ENCODE measurements at regions not wholly inside any gene's neighbourhood (a gene's known extent, or its start where the extent isn't known, plus 50 kb on each side); places are given as distances from the start of the nearest gene placed in this dataset.
A peak's percentile ranks its signal among the peaks of the same experiment; 100 is the strongest.

GRCh38 chr11:128227466-128227865 lies 359.9 kb downstream of the ETS1 start:
- DNase-seq (ENCODE audit: low spot score) = no peak

DNA sequence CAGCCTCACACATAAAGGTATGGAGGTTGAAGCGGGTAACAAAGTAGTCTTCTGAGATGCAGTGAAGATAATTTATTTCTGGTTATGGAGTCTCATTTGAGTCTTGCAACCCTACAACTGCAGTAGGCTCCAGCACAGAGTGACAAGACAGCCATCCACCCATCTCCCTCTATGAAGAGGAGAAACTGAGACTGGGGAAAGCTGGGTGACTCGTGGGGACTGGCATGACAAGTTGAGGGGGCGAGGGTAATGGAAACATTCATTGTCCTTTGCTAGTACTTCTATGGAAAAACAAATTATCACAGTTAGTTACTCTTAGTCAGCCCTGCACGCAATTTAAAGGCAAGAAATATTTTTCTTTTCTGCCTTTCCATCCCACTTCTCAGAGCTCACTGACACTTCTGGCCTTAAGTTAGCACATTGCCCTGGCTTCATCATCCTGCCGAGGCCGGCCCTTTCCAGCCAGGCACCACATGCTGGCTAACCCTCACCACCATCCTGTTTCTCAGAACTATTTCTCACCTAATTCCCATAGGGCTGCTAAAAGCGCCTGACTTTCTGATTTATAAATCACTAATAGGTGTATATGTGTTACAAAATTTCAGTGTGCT lies 361.1 kb downstream of the ETS1 start:
- DNase-seq (ENCODE audit: low spot score) = no peak

DNA sequence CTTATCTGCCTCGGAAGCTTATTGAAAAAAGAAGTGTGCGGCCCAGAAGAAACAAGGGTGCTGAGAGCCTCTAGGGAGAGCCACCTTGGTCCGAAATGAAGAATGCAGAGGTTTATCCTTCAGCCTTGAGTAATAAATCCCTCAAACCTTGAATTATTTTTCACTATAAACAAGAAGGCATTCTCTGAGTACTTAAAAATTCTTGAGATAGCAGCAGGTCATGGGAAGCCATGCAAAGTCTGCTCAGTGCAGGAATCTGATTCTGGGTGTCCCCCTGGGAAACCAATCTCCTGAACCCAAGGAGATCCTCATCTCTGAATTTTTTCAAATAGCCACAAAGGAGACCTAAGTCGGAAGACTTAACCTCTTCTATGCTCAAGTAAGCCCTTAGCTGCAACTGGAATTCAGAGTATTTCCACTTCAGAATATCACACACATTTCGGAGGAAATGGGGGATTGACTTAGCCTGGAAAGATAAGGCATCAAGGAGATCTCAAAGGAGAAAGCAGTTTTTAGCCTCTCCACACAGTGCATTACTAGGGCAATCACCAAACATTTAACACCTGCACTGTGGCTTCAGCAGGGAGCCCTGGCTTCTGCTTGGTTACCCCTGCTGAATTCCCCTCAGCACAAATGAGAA lies 365.0 kb downstream of the ETS1 start:
- no peak for DNase-seq (ENCODE audit: low spot score)

- no peak for DNase-seq (ENCODE audit: low spot score)
These were observed 367.6 kb downstream of the ETS1 start for GRCh38 chr11:128219731-128220120.

- DNase-seq (ENCODE audit: low spot score) = no peak
These were observed 371.2 kb downstream of the ETS1 start for GRCh38 chr11:128216198-128216597.

DNA sequence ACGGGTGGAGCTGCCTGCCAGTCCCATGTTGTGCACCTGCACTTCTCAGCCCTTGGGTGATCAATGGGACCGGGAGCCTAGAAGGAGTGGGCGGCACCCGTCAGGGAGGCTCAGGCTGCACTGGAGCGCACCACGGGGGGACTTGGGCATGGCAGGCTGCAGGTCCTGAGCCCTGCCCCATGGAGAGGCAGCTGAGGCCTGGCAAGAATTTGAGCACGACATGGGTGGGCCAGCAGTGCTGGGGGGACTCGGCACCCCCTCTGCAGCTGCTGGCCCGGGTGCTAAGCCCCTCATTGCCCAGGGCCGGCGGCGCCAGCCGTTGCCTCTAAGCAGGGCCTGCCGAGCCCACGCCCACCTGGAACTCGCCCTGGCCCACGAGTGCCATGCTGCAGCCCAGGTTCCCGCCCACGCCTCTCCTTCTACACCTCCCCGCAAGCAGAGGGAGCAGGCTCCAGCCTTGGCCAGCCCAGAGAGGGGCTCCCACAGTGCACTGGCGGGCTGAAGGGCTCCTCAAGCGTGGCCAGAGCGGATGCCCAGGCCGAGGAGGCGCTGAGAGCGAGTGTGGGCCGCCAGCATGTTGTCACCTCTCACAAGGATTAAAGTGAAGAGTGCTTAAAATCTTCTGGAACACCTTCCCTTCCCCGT lies 372.0 kb downstream of the ETS1 start:
- no peak for DNase-seq (ENCODE audit: low spot score)

GRCh38 chr11:128214263-128214662 lies 373.1 kb downstream of the ETS1 start:
- DNase-seq (ENCODE audit: low spot score) = no peak

DNA sequence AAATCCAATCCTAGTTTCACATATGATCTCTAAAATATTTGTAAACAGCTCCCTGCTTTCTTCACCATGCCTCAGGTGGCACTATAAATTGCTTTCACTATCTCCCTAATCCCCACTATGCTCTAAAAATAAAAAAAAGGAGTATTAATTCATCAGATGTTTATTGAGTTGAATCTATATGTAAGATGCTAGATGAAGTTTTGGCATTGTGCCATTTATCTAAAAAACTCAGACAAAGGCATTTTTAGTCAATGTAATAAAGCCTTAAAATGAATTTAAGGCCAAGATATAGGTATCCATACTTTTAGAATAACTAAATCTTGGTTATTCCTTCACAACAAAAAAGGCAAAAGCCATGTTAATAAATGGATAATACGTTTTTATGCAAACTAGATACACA lies 373.9 kb downstream of the ETS1 start:
- DNase-seq (ENCODE audit: low spot score) = no peak

DNA sequence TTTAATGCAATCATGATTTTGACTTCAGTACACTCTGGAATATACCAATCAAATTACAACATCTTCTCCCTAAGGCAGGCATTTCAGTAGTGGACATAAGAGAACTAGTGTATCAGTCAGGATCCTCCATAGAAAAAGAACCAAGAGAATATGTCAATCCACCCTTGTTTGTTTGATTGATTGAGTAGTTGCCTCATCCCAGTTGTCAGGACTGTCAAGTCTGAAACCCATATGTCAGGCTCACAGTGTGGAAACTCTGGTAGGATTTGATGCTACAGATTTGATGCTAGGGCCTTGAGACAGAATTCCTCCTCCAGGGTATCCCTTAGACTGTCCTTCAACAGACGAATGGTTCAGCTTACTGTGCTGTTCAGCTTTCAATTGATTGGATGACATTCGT lies 375.0 kb downstream of the ETS1 start:
- DNase-seq (ENCODE audit: low spot score) = no peak

DNA sequence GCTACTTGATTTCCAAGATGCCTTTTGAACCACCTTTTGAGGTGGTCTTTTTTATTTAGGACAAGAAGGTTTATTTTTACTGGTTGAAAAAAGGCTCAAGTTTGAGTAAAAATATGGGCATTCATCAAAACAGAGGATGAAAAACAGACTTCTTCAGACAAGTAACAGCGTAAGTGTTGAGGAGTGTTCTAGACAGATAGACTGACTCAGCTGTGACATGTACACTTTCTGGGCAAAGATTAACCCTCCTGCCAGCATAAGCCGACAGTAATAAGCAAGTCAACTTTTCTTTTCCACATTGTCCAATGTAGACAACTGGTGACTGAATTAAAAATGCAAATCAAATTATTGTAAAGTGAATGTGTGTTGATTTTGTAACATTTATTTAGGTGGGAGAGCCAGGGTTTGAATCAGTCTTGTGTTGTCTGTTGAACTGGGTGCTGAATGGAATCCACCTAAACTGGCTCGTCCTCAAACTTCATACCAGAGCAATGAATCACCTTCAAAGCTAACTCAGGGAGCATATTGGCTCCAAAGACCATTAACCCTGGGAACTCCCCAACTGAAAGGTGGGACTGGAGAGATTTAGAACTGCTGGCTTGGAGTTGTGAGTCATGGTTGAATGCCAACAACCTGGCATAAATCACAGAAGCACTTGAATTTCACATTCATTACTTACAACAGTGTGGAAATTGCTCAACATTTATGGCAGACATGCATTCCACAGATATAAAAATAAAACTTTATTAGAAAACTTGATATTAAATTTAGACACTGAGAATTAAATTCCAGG lies 377.0 kb downstream of the ETS1 start:
- peak; percentile 98 for DNase-seq (ENCODE audit: low spot score)

- DNase-seq (ENCODE audit: low spot score) = no peak
These were observed 378.3 kb downstream of the ETS1 start for GRCh38 chr11:128209138-128209435.

GRCh38 chr11:128208329-128209137 lies 378.8 kb downstream of the ETS1 start:
- DNase-seq (ENCODE audit: low spot score) = no peak

- peak; percentile 74 for DNase-seq (ENCODE audit: low spot score)
These were observed 379.5 kb downstream of the ETS1 start for GRCh38 chr11:128207861-128208321.

GRCh38 chr11:128206461-128206860 lies 380.9 kb downstream of the ETS1 start:
- no peak for DNase-seq (ENCODE audit: low spot score)

DNA sequence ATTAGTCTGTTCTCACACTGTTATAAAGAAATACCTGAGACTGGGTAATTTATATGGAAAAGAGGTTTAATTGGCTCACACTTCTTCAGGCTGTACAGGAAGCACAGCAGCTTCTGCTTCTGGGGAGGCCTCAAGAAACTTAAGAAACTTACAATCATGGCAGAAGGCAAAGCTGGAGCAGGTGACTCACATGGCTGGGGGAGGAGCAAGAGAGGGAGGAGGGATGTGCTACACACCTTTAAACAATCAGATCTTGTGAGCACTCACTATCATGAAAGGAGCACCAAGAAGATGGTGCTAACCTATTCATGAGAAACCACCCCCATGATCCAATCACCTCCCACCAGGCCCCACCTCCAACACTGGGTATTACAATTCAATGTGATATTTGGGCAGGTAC lies 381.6 kb downstream of the ETS1 start:
- no peak for DNase-seq (ENCODE audit: low spot score)

- DNase-seq (ENCODE audit: low spot score) = no peak
These were observed 382.5 kb downstream of the ETS1 start for GRCh38 chr11:128204898-128205297.

DNA sequence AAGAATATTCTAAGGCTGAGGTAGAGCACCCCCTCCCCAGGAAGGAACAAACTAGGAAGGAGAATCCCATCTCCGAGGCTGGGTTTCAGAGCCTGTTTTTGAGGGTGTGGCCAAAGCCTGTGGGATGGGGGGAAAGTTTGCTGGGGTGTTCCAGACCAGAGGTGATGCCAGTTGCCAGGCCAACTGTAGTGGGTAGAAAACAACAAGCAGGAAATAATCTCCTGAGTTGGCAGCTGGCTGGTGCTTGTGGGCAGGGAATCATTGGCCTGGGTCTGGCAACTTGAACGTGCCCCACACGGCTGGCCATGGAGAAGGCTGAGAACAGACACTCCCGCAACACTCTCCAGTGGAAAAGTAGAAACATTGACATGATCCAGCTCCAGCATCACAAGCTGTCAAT lies 385.6 kb downstream of the ETS1 start:
- no peak for DNase-seq (ENCODE audit: low spot score)

GRCh38 chr11:128201009-128201408 lies 386.3 kb downstream of the ETS1 start:
- no peak for DNase-seq (ENCODE audit: low spot score)

GRCh38 chr11:128200467-128200866 lies 386.9 kb downstream of the ETS1 start:
- no peak for DNase-seq (ENCODE audit: low spot score)

GRCh38 chr11:128198216-128198772 lies 389.1 kb downstream of the ETS1 start:
- no peak for DNase-seq (ENCODE audit: low spot score)

DNA sequence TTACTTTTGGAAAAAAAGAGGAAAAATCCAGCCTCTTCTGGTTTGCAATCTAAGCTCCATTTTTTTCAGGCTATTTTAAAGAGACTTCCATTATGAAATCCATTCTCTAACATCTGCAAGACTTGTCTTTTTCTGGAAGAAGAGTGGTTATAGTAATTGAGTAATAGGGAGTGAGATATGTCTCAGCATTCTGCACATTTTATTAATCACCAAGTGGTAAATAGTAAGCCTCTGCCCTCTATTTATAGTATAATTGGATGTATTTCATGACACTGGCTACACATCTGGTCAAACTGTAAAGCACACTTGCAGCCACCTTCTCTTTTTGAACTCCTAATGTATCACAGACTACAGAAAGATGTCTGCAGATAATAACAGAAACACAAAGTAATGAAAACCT lies 391.1 kb downstream of the ETS1 start:
- no peak for DNase-seq (ENCODE audit: low spot score)

Data from HT-29 (cell line).